HG03469 (cell line): ENCODE measurements at regions not wholly inside any gene's neighbourhood (a gene's known extent, or its start where the extent isn't known, plus 50 kb on each side); places are given as distances from the start of the nearest gene placed in this dataset.
"Not testable (repeated sequence)": the region's sequence is repeated elsewhere in the genome, so short reads cannot be mapped to it uniquely, and the experiment has no call there.

Experiments used
- ATAC-seq: cut with Tn5 transposase; IDR thresholded peaks from one replicate; pipeline ENCODE4 v1.9.1; 2021; ENCODE audit warnings: mild to moderate bottlenecking, moderate library complexity, moderate number of reproducible peaks; ENCODE audit not compliant: unreplicated experiment

GRCh38 chr7:51847461-51848134 is 531.0 kb upstream of the COBL start:
- ATAC-seq = no peak

- not testable (repeated sequence) for ATAC-seq
Measured at GRCh38 chr7:51839130-51839529, 522.5 kb upstream of the COBL start.

- ATAC-seq = no peak
Measured at GRCh38 chr7:51827631-51828030, 511.0 kb upstream of the COBL start.

DNA sequence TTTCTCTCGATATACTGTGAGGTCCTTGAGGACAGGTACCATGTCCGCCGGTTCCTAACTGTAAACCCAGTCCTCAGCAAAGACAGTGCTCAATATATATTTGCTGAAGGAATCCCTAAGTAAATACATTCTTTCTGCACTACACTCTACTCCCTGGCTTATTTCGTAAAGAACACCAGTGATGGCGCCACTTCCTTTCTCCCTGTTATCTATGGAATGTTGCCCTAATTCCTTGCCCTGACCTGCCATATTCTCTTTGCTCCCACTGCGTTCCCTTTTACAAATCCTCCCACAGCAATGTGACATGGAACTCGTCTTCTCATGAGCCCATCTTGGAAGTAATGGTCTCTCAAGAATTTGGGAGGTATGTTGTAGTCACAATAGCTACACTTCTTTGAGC is 507.4 kb upstream of the COBL start:
- ATAC-seq = no peak

GRCh38 chr7:51823437-51823836 is 506.8 kb upstream of the COBL start:
- ATAC-seq = no peak

GRCh38 chr7:51817694-51818225 is 501.2 kb upstream of the COBL start:
- no peak for ATAC-seq

DNA sequence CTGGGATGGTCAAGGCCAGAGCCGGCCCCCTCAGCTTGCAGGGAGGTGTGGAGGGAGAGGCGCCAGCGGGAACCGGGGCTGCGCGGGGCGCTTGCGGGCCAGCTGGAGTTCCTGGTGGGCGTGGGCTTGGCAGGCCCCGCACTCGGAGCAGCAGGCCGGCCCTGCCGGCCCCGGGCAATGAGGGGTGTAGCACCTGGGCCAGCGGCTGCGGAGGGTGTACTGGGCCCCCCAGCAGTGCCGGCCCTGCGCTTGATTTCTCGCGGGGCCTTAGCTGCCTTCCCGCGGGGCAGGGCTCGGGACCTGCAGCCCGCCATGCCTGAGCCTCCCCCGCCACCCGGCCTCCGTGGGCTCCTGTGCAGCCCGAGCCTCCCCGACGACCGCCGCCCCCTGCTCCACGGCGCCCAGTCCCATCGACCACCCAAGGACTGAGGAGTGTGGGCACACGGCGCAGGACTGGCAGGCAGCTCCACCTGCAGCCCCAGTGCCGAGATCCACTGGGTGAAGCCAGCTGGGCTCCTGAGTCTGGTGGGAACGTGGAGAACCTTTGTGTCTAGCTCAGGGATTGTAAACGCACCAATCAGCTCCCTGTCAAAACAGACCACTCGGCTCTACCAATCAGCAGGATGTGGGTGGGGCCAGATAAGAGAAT is 489.3 kb upstream of the COBL start:
- ATAC-seq = not testable (repeated sequence)

DNA sequence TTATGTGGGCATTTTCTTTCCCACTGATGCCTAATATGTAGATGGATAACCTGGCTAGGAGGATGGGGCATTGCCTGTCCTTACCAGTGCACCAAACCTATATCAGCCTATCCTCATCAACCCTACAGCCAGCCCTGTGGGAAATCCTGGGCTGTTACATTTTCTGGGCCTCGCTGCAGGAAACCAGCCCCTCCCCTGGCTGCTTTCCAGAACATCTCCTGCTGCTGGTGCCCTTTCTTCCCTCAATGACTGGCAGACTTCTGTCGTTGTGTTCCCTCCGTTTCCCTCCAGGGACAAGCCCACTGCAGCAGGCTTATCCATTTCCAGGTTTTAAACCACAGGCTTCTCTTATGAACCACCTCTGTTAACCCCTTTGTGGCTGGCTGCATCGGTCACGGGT is 486.1 kb upstream of the COBL start:
- no peak for ATAC-seq

DNA sequence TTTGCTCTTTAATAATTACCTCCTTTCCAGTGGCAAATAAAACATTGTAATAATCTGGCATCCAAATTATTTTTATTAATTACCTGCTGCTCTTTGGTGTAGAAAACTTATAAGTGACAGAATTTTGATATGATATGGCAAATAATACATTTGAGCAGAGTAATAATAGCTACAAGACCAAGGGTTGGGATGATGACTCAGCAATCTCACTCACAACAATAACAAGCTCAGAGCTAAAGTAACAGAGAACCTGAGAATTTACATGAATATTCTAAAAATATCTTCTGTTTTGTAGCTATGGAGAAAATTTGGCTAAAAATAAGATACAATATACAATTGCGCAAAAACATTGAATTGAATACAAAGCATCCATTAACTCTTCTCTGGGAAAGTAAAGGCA is 480.8 kb upstream of the COBL start:
- ATAC-seq = no peak

- no peak for ATAC-seq
Measured at GRCh38 chr7:51792796-51793195, 476.2 kb upstream of the COBL start.

- ATAC-seq = no peak
Measured at GRCh38 chr7:51789489-51789888, 472.9 kb upstream of the COBL start.

GRCh38 chr7:51786284-51786683 is 469.7 kb upstream of the COBL start:
- no peak for ATAC-seq

DNA sequence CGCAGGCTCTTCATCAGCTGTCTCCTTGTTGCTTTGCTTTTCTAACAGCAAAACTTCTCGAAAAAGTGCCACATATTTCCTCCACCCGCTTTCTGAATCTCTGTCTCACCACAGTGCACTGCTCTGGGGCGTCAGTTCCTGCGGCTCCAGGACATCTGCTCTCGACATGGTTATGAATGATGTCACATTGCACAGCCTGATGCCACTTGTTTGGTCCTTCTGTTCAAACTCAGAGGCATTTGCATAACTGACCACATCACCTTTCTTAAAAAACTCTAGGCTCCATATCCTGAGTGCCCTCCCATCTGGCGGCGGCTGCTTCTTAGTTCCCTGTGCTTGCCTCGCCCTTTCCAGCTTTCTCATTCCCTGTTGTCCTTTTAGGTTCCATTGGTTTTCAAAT is 469.3 kb upstream of the COBL start:
- ATAC-seq = no peak

GRCh38 chr7:51785171-51785570 is 468.6 kb upstream of the COBL start:
- no peak for ATAC-seq

DNA sequence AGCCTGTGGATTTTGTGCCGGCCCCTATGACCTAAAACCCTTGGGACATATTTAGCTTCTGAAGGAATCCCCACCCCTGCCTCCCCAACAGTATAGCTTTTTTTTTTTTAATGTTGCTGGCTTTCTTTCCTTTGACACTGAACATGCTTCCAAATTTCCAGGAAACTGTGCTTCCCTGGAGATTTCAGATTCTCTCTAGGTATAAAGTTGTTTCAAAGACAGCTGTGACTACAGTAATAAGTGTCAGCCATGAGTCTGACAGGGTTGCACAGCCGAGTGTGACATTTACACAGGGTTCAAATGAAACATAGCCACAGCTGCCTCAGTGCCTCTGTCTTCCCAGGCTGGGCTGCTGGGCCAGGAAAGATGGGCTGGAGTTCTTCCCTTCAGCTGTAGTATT is 466.6 kb upstream of the COBL start:
- ATAC-seq = no peak

GRCh38 chr7:51778121-51778520 is 461.5 kb upstream of the COBL start:
- no peak for ATAC-seq

GRCh38 chr7:51774178-51774577 is 457.6 kb upstream of the COBL start:
- no peak for ATAC-seq

GRCh38 chr7:51772190-51772589 is 455.6 kb upstream of the COBL start:
- no peak for ATAC-seq

DNA sequence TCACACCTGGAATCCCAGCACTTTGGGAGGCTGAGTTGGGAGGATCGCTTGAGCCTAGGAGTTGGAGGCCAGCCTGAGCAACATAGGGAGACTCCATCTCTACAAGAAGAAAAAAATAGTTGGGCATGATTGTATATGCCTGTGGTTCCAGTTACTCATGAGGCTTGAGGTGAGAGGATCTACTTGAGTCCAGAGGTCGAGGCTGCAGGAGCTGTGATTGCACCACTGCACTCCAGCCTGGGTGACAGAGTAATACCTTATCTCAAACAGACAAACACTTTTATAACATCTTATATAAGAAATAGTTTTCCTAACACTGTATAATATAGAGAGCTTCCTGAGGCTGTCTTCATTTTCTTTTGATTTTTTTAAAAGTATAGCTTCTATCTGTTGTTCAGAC is 448.4 kb upstream of the COBL start:
- no peak for ATAC-seq

- no peak for ATAC-seq
Measured at GRCh38 chr7:51759985-51760384, 443.4 kb upstream of the COBL start.

GRCh38 chr7:51757960-51758359 is 441.4 kb upstream of the COBL start:
- ATAC-seq = no peak

DNA sequence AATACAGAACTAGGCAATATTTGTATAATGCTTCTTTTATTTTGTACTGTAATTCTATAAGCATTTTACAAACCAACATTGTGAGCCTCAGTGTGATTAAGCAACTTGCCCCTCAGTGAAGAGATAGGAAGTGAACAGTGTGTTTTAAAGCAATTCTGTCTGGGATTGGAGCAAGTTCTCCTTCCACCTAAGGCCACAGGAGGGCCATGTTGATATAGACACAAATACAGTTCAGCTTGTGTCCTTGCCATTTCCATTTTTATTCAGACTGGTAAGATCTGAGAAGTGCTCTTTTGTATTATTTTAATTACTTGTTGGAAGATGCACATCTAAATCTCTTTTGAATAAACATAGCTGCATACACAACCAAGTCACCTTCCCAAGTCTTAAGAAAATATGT is 416.3 kb upstream of the COBL start:
- no peak for ATAC-seq

DNA sequence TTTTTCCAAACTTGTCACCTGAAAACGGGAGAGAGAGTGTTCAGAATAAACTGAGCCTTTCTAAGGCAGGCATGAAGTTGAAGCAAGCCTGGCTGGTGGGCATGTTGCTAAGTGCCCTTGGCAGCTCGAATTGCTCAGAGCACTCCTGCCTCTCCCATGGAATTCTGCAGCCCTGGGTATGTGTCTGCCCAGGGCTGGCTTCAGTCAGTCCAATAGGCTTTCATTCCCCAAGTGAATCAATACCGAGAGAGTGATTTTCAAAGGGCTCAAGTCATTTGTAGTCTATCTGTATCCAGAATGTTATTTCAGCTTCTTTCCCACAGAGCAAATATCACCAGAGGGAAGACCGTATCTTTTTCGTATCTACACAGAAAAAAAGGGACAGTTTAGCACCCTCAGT is 415.5 kb upstream of the COBL start:
- ATAC-seq = no peak
